HFFc6 (cell line): ENCODE measurements at regions not wholly inside any gene's neighbourhood (a gene's known extent, or its start where the extent isn't known, plus 50 kb on each side); places are given as distances from the start of the nearest gene placed in this dataset.
"Not testable (repeated sequence)": the region's sequence is repeated elsewhere in the genome, so short reads cannot be mapped to it uniquely, and the experiment has no call there.

ENCODE experiments used
- DNase-seq: peaks from one replicate; pipeline ENCODE4 v3.0.0-alpha.2; 2018
- H3K27ac Mint-ChIP-seq: 2 replicates; pipeline ENCODE4 v1.8.0; 2020; ENCODE audit warnings: mild to moderate bottlenecking, mixed read lengths
- H3K27me3 Mint-ChIP-seq: 2 replicates; pipeline ENCODE4 v1.8.0; 2021; ENCODE audit warnings: mild to moderate bottlenecking, moderate library complexity, mixed read lengths; ENCODE audit not compliant: insufficient read depth
- H3K36me3 Mint-ChIP-seq: 2 replicates; pipeline ENCODE4 v1.8.0; 2021; ENCODE audit warnings: low read depth, mixed read lengths
- H3K4me1 Mint-ChIP-seq: 2 replicates; pipeline ENCODE4 v1.8.0; 2020; ENCODE audit warnings: low read depth, mixed read lengths
- H3K4me3 Mint-ChIP-seq: 2 replicates; pipeline ENCODE4 v1.8.0; 2020; ENCODE audit warnings: mild to moderate bottlenecking, moderate library complexity, mixed read lengths
- H3K9me3 Mint-ChIP-seq: 2 replicates; pipeline ENCODE4 v1.8.0; 2020; ENCODE audit warnings: mild to moderate bottlenecking, mixed read lengths
- TF ChIP-seq, protein P1 (sequence below): fragments of 200-600 bp; sonication (generic); IDR thresholded peaks from 2 replicates; pipeline ENCODE4 v1.5.0; 2021; ENCODE audit warnings: antibody characterized with exemption, mild to moderate bottlenecking

DNA sequence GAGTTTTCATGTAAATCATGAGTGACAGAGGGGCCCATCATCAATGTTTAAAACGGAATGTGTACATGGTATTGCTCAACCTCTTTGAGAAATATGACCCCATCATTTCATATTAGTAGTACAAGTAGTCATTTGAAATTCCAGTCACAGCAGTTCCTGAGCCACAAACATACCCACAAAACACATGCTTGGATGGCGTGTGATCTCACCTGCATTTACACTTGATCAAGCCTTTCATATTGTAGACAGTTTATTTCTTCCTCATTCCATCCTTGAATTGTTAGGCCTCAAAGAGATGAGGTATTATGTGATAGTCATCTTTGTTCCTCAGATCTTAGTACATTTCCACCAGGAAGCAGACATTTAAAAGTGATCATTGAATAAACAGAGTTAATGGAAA is 96.8 kb upstream of the TAS2R1 start:
- no peak for DNase-seq
- Mint-ChIP-seq H3K36me3 (0 out of 2 replicates have a peak, but pooled peaks cover 5% of the 10 kb centered on the region), H3K27ac (no peak overlapping the region), H3K9me3 (no peaks in the 10 kb centered on the region), H3K4me3 (no peak overlapping the region), H3K27me3 (no peaks in the 10 kb centered on the region; the same call in none of the 2 replicates), H3K4me1 (no peaks in the 10 kb centered on the region)
- TF ChIP-seq, protein P1, sequence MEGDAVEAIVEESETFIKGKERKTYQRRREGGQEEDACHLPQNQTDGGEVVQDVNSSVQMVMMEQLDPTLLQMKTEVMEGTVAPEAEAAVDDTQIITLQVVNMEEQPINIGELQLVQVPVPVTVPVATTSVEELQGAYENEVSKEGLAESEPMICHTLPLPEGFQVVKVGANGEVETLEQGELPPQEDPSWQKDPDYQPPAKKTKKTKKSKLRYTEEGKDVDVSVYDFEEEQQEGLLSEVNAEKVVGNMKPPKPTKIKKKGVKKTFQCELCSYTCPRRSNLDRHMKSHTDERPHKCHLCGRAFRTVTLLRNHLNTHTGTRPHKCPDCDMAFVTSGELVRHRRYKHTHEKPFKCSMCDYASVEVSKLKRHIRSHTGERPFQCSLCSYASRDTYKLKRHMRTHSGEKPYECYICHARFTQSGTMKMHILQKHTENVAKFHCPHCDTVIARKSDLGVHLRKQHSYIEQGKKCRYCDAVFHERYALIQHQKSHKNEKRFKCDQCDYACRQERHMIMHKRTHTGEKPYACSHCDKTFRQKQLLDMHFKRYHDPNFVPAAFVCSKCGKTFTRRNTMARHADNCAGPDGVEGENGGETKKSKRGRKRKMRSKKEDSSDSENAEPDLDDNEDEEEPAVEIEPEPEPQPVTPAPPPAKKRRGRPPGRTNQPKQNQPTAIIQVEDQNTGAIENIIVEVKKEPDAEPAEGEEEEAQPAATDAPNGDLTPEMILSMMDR, result no peak

DNA sequence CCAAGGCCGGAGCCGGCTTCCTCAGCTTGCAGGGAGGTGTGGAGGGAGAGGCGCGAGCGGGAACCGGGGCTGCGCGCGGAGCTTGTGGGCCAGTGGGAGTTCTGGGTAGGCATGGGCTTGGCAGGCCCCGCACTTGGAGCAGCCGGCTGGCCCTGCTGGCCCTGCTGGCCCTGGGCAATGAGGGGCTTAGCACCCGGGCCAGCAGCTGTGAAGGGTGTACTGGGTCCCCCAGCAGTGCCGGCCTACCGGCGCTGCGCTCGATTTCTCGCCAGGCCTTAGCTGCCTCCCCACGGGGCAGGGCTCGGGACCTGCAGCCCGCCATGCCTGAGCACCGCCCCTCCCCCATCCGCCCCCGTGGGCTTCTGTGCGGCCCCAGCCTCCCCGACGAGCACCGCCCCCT is 95.1 kb upstream of the TAS2R1 start:
- not testable (repeated sequence) for H3K4me1 Mint-ChIP-seq, H3K9me3 Mint-ChIP-seq, H3K27ac Mint-ChIP-seq, H3K36me3 Mint-ChIP-seq, DNase-seq, H3K4me3 Mint-ChIP-seq, H3K27me3 Mint-ChIP-seq

DNA sequence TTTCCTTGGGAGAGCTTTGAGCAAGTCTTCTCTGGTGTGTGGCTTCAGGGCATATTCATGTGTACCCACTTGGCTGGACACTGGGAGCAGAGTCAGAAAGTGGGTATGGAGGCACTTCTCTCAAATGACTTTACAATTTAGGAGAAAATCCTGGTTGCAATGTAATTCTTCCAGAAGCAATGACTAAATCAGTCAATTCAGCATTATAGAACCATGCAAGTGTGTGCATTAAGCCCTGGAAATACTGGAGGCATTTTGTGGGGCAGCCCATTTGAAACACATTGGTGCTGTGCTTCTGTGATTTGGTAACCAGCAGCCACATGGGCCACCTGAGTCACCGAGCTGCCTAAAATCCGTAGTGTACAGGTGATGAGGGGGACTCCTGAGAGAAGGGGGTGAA is 94.6 kb upstream of the TAS2R1 start:
- no peak overlapping the region for H3K27ac Mint-ChIP-seq
- no peaks in the 10 kb centered on the region for H3K9me3 Mint-ChIP-seq
- H3K4me3 Mint-ChIP-seq, result no peak overlapping the region
- TF ChIP-seq, protein P1, result no peak
- 0 out of 2 replicates have a peak, but pooled peaks cover 5% of the 10 kb centered on the region for H3K36me3 Mint-ChIP-seq
- H3K27me3 Mint-ChIP-seq, result no peaks in the 10 kb centered on the region; the same call in none of the 2 replicates
- DNase-seq, result no peak
- peaks cover 6% of the 10 kb centered on the region; the same call in 1 of the 2 replicates for H3K4me1 Mint-ChIP-seq

DNA sequence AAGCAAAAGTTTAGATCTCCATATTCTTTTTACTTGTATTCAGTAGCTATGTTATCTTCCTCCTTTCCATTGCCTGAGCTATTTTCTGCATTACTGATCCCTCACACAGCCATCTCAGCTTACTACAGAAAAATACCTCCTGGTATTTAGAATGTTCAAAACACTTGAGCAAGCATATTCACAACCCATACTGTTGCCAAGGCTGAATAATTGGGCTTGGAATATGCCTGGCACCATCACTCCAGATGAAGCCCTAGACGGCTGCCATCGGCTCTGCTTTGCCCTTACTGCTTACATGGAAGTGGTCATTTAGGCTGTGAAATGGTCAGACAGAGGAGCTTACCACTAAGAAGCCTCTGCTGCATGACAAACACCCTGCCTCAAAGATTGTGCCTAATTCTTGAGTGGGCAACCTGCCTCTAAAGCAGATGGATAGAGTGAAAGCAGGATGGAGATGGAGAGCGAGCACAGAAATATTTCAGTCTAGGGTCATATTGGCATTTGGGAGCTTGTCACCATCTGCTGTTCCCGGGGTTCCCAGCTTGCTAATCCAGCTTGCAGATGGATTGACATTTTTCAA is 92.5 kb upstream of the TAS2R1 start:
- TF ChIP-seq, protein P1, result no peak
- no peaks in the 10 kb centered on the region; the same call in none of the 2 replicates for H3K27me3 Mint-ChIP-seq
- no peaks in the 10 kb centered on the region for H3K9me3 Mint-ChIP-seq
- no peak overlapping the region for H3K27ac Mint-ChIP-seq
- DNase-seq, result no peak
- H3K4me3 Mint-ChIP-seq, result no peak overlapping the region
- peaks cover 12% of the 10 kb centered on the region for H3K4me1 Mint-ChIP-seq
- 0 out of 2 replicates have a peak, but pooled peaks cover 5% of the 10 kb centered on the region for H3K36me3 Mint-ChIP-seq

DNA sequence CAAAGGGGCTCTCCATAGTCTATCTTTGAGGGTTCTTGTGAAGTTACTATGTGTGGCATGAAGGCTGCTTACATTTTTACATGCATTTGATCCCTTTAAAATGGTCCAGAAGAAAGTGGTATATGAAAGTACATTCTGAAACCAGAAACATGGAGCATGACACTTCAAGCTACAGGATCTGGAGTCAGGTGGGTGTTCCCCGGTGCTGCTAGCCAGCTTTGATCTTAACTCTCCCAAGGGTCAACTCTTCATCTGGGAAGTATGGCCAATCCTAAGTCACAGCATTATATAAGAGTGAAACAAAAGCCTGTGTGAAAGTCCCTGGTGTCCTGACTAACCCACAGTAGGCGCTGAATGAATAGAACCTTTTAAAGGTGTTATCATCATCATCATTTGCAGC is 91.0 kb upstream of the TAS2R1 start:
- TF ChIP-seq, protein P1, result no peak
- 0 out of 2 replicates have a peak, but pooled peaks cover 6% of the 10 kb centered on the region for H3K36me3 Mint-ChIP-seq
- H3K27ac Mint-ChIP-seq, result no peak overlapping the region
- H3K4me3 Mint-ChIP-seq, result no peak overlapping the region
- H3K4me1 Mint-ChIP-seq, result peaks cover 27% of the 10 kb centered on the region
- no peaks in the 10 kb centered on the region; the same call in none of the 2 replicates for H3K27me3 Mint-ChIP-seq
- no peaks in the 10 kb centered on the region for H3K9me3 Mint-ChIP-seq
- DNase-seq, result no peak

DNA sequence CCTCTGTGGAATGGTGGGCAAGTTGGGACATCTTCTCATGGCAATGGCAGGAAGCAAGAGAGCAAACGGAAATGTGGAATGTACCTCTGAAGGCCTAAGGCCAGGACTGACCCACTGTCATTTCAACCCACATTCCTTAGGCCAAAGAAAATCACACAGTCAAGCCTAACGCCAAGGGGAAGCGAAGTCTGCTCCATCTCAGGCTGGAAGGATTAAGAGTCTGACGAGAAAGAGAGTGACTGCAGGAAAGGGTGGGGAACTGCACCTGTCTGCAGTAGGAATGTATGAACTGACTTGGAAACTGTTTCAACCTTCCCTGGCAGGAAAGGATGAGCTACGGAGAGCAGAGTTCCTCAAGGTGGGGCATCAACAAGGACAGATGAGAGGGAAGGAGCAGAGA is 90.2 kb upstream of the TAS2R1 start:
- H3K27ac Mint-ChIP-seq, result no peak overlapping the region
- 0 out of 2 replicates have a peak, but pooled peaks cover 6% of the 10 kb centered on the region for H3K36me3 Mint-ChIP-seq

More for the DNA sequence above, 90.2 kb upstream of the TAS2R1 start:
- H3K4me1 Mint-ChIP-seq, result peaks cover 35% of the 10 kb centered on the region
- H3K27me3 Mint-ChIP-seq, result no peaks in the 10 kb centered on the region; the same call in none of the 2 replicates
- TF ChIP-seq, protein P1, result no peak
- no peak for DNase-seq
- H3K4me3 Mint-ChIP-seq, result no peak overlapping the region
- H3K9me3 Mint-ChIP-seq, result no peaks in the 10 kb centered on the region
